ENCODE measurements at regions not wholly inside any gene's neighbourhood (a gene's known extent, or its start where the extent isn't known, plus 50 kb on each side); places are given as distances from the start of the nearest gene placed in this dataset.
"Not testable (repeated sequence)": the region's sequence is repeated elsewhere in the genome, so short reads cannot be mapped to it uniquely, and the experiment has no call there.

GRCh38 chr6:137969874-137970273, 102.8 kb downstream of the TNFAIP3 start:
- no peak for DNase-seq

GRCh38 chr6:137970368-137970767, 103.3 kb downstream of the TNFAIP3 start:
- DNase-seq = no peak

- DNase-seq = no peak
Measured at GRCh38 chr6:137973201-137973600, 106.1 kb downstream of the TNFAIP3 start.

- peak; percentile 59 for DNase-seq
Measured at GRCh38 chr6:137975188-137975940, 108.3 kb downstream of the TNFAIP3 start.

- DNase-seq = no peak
Measured at GRCh38 chr6:137976430-137976829, 109.4 kb downstream of the TNFAIP3 start.

GRCh38 chr6:137977206-137977605, 110.1 kb downstream of the TNFAIP3 start:
- DNase-seq = no peak

- DNase-seq = no peak
Measured at GRCh38 chr6:137977814-137978213, 110.8 kb downstream of the TNFAIP3 start.

- DNase-seq = peak; percentile 30
Measured at GRCh38 chr6:137978252-137978896, 111.3 kb downstream of the TNFAIP3 start.

- DNase-seq = not testable (repeated sequence)
Measured at GRCh38 chr6:137979263-137979662, 112.2 kb downstream of the TNFAIP3 start.

GRCh38 chr6:137980777-137981176, 113.7 kb downstream of the TNFAIP3 start:
- no peak for DNase-seq

GRCh38 chr6:137981758-137982157, 114.7 kb downstream of the TNFAIP3 start:
- no peak for DNase-seq

- no peak for DNase-seq
Measured at GRCh38 chr6:137982418-137983189, 115.5 kb downstream of the TNFAIP3 start.

- no peak for DNase-seq
Measured at GRCh38 chr6:137983269-137983668, 116.2 kb downstream of the TNFAIP3 start.

GRCh38 chr6:137989664-137990063, 117.6 kb downstream of the PERP start:
- DNase-seq = no peak

GRCh38 chr6:137995371-137995770, 111.8 kb downstream of the PERP start:
- no peak for DNase-seq

- no peak for DNase-seq
Measured at GRCh38 chr6:137998461-137999019, 108.7 kb downstream of the PERP start.

- no peak for DNase-seq
Measured at GRCh38 chr6:137999815-138000214, 107.4 kb downstream of the PERP start.

GRCh38 chr6:138000941-138001340, 106.3 kb downstream of the PERP start:
- DNase-seq = no peak

GRCh38 chr6:138001750-138002349, 105.4 kb downstream of the PERP start:
- peak; percentile 77 for DNase-seq

- peak; percentile 60 for DNase-seq
Measured at GRCh38 chr6:138004430-138005287, 102.6 kb downstream of the PERP start.

- DNase-seq = no peak
Measured at GRCh38 chr6:138005846-138006245, 101.4 kb downstream of the PERP start.

GRCh38 chr6:138007014-138007472, 100.2 kb downstream of the PERP start:
- DNase-seq = peak; percentile 61
